Effector memory CD4-positive, alpha-beta T cell (primary cell): ENCODE measurements at regions not wholly inside any gene's neighbourhood (a gene's known extent, or its start where the extent isn't known, plus 50 kb on each side); places are given as distances from the start of the nearest gene placed in this dataset.

ENCODE experiments used
- DNase-seq, 3 donors: peaks; one replicate each; pipeline ENCODE4 v3.0.0-alpha.2; 2020
- H3K27ac ChIP-seq: 2 replicates; pipeline ENCODE4 v1.7.0; 2013; ENCODE audit warnings: mild to moderate bottlenecking, low read length, moderate library complexity; ENCODE audit not compliant: insufficient read depth, poor library complexity, severe bottlenecking
- H3K27me3 ChIP-seq: replicated peaks from 2 replicates; pipeline ENCODE4 v1.7.0; 2013; ENCODE audit warnings: mild to moderate bottlenecking, low read length; ENCODE audit not compliant: insufficient read depth, control insufficient read depth, poor library complexity, severe bottlenecking
- H3K36me3 ChIP-seq: 2 replicates; pipeline ENCODE4 v1.7.0; 2013; ENCODE audit warnings: mild to moderate bottlenecking, low read length, moderate library complexity; ENCODE audit not compliant: control insufficient read depth, insufficient read depth
- H3K4me1 ChIP-seq: 2 replicates; pipeline ENCODE4 v1.7.0; 2013; ENCODE audit warnings: low read length, mild to moderate bottlenecking; ENCODE audit not compliant: control insufficient read depth, insufficient read depth, poor library complexity, severe bottlenecking
- H3K4me3 ChIP-seq: 2 replicates; pipeline ENCODE4 v1.7.0; 2013; ENCODE audit warnings: low read length, low read depth, mild to moderate bottlenecking; ENCODE audit not compliant: insufficient read depth, poor library complexity, severe bottlenecking
- H3K9me3 ChIP-seq: 2 replicates; pipeline ENCODE4 v1.7.0; 2013; ENCODE audit warnings: mild to moderate bottlenecking, low read length, moderate library complexity; ENCODE audit not compliant: control insufficient read depth

DNA sequence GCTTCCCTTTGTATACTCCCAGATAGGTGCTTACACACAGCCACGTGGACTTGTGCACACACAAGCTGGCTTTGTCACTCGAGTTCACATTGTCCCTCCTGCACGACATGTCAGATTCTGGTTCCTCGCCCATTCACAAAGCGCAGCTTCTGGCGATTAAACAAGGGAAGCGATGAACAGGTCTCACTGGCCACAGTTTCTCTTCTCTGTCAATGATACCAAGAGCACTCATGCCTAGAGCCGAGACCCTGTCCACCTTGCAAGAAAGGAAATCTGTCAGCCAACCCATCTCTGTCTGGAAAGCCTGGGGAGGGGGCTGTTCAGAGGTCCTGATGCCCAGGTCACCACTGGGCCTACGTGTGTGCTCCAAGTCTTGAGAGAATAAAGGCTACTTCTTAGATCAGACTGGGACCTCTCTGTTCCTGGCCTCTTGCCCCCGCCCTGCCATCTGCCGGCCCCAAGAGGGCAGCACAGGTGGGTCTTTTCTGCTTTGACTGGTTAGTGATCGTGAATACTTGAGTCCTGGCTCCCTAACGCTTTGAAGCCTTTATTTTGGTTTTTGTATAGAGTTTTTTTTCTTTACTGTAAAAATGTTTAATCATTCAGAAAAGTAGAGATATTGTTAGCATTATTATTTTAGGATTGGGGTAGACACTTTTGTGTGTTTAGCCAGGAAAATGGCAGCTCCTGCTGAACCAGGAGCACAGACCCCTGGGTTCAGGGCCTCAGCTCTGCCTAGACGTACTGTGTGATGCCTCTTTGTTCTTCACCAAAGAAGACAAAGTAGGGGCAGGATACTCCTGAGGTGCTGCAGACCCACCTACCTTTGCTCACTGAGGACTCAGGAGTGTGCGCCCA is 104.7 kb downstream of the MRM1 start:
- Histone ChIP-seq H3K27me3 (peaks cover 20% of the 10 kb centered on the region), H3K4me3 (no peak overlapping the region), H3K9me3 (no peaks in the 10 kb centered on the region), H3K36me3 (no peaks in the 10 kb centered on the region), H3K4me1 (no peaks in the 10 kb centered on the region), H3K27ac (no peak overlapping the region)
- peak in 2 of 3 donors; percentile 7 to 17 for DNase-seq

DNA sequence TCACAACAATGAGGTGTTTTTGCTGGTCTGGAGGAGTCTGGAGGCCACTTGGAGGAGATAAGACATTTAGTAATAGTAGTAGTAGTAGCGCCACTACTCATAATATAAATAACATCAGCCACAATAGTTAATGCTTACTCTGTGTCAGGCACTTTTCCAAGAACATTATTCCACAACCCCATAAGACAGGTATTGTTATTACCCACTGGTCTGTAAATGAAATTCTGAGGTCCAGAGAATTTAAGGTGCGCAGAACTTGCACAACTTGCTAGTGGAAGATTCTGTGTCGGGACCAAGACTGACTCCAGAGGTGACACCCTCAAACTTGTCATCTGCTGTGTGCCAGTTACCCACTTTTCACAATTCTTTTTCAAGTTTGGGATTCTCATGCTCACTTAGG is 106.5 kb downstream of the MRM1 start:
- no peak overlapping the region for H3K4me3 ChIP-seq
- H3K27me3 ChIP-seq: peaks cover 13% of the 10 kb centered on the region
- H3K36me3 ChIP-seq: no peaks in the 10 kb centered on the region
- no peaks in the 10 kb centered on the region for H3K4me1 ChIP-seq
- H3K9me3 ChIP-seq: no peaks in the 10 kb centered on the region
- DNase-seq: no peak
- no peak overlapping the region for H3K27ac ChIP-seq

DNA sequence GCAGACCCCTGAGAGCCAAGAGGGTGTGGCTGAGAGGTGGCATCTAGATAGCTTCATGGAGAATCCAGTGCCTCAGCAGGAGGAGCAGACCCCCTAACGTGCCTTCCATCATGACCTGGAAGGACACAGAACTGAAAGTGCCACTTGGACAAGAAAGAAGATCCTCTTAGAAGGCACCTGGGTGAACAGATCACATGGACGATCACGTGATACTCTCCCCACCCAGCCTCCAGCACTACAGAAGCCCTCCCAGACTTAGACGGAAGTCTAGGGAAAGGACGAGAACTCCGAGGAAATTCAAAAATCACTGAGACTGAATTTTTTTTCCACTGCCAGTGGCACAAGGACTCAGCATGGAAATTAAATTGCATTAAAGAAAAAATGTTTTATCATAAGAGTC is 113.4 kb downstream of the MRM1 start:
- no peaks in the 10 kb centered on the region for H3K4me1 ChIP-seq
- no peaks in the 10 kb centered on the region for H3K27me3 ChIP-seq
- H3K4me3 ChIP-seq: no peak overlapping the region
- H3K36me3 ChIP-seq: no peaks in the 10 kb centered on the region
- H3K9me3 ChIP-seq: no peaks in the 10 kb centered on the region
- DNase-seq: no peak
- no peak overlapping the region for H3K27ac ChIP-seq

DNA sequence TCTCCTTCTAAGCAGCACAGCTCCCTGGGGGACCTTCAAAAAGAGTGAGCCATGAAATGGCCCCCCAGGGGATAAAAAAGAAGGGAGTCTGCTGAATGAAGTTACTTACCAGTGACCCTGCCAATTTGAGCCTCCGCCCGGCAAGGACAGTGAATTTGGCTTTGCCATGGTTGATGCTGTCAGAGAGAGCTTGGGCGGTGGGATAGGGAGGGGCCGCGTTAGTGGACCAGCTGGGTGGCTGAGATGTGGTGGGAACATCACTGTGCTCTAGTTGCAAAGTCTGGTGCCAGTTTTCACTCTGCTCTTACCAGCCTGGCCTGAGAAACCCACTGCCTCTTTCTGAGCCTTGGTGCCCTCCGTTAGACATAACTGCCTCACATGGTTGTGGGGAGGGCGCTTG is 114.6 kb downstream of the MRM1 start:
- Histone ChIP-seq H3K27ac (no peak overlapping the region), H3K4me1 (no peaks in the 10 kb centered on the region), H3K36me3 (no peaks in the 10 kb centered on the region), H3K9me3 (no peaks in the 10 kb centered on the region), H3K4me3 (no peak overlapping the region), H3K27me3 (no peaks in the 10 kb centered on the region)
- DNase-seq: no peak

DNA sequence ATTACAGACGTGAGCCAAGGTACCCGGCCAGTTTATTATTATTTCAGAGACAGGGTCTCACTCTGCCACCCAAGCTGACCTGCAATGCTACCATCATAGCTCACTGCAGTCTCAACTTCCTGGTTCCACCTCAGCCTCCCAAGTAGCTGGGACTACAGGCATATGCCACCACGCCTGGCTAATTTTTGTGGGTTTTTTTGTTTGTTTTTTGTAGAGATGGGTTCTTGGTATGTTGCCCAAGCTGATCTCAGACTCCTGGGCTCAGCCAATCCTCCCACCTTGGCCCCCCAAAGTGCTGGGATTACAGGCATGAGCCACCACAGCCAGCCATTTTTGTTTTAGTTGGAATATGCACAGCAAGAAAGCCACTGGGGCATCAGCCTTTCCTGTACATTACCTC is 115.7 kb downstream of the MRM1 start:
- no peak for DNase-seq
- H3K27me3 ChIP-seq: no peaks in the 10 kb centered on the region

DNA sequence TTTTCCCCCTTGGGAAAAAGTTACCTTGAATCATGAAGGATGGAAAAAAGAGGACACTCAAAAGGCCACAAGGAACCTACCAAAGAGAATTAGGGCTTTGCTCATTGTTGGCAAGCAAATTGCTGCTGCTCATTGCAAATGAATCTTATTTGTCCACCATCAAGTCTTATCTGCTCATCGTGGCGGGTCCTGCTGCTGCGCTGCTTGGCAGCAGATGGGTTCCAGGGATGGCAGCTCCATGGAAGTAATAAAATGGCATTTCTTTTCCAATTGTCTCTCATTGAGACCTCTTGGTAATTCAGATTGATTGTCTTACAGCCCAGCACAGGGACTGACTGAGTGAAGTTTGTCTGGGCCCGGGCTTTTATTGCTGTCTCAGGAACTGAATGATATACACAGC is 118.7 kb downstream of the MRM1 start:
- DNase-seq: no peak
- H3K4me1 ChIP-seq: peaks cover 18% of the 10 kb centered on the region
- H3K9me3 ChIP-seq: no peaks in the 10 kb centered on the region
- no peaks in the 10 kb centered on the region for H3K36me3 ChIP-seq
- H3K27ac ChIP-seq: no peak overlapping the region
- H3K27me3 ChIP-seq: no peaks in the 10 kb centered on the region
- no peak overlapping the region for H3K4me3 ChIP-seq

More for the DNA sequence above, 115.7 kb downstream of the MRM1 start:
- Histone ChIP-seq H3K4me3 (no peak overlapping the region), H3K36me3 (no peaks in the 10 kb centered on the region), H3K27ac (no peak overlapping the region), H3K9me3 (no peaks in the 10 kb centered on the region), H3K4me1 (peaks cover 8% of the 10 kb centered on the region)

DNA sequence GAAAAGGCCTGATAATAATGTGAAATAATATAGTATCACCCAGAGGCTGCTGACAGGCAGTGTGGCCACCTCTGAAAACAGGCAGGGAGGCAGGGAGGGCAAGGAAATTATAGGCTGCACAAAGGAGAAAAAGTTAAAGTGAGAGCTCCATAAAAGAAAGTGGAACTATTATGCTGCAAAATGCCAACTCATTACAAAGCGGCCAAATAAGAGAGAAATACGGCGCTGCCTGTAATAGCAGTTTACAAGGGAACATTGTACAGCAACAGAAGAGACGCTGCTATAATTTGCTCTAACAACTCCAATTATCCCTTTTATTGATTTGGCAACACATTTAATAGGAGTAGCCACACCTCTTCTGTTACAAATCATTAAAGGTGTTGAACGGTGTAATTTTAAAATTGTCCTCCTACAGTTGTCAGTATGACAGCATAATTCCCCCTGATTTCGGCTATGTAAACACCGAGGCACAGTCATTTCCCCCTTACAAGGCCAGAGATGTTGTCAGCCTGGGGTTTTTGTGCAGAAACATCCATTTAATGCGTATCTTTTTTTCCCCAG is 120.3 kb downstream of the MRM1 start:
- peak overlapping the region; percentile 78 for H3K27ac ChIP-seq
- H3K4me1 ChIP-seq: peaks cover 28% of the 10 kb centered on the region
- H3K27me3 ChIP-seq: no peaks in the 10 kb centered on the region
- H3K36me3 ChIP-seq: no peaks in the 10 kb centered on the region
- H3K4me3 ChIP-seq: peak overlapping the region; percentile 49
- DNase-seq: no peak
- no peaks in the 10 kb centered on the region for H3K9me3 ChIP-seq

DNA sequence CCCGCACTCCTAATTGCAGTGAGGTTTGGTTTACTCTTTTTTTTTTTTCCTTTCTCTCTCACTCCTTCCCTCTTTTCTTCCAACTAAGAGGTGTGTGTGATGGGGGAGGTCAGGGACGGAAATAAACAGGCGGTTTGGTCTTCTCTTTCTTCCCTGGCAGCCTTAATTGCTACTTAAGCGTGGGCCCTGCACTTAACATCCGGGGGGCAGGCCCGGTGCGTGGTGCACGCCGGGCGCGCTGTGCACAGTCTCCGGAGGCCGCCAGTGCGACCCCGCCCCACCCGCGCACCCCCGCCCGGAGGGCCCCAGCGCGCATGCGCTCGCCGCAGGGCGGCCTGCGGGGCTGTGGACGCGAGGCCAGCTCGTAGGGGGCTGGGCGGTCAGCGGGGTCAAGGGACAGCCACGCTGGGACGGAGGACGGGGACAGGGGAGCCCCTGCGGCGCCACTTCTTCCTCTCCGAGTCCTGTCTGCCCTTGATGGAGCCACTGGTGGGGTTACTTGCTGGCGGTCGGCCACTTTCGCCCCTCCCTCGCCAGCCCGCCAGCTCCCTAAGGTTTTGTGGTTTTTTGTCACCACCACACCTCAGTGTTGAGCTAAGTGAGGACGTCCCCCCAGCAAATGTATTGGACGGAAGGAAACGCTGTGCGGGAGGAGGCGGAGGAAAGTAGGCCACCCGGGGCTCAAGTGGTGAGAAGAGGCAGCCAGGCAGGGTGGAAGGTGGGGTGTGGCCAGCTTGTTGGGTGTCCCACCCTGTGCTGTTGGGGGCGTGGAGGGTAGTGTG is 120.9 kb downstream of the MRM1 start:
- Histone ChIP-seq H3K4me3 (peak overlapping the region; percentile 49), H3K27ac (peak overlapping the region; percentile 78)
- DNase-seq: peak; percentile 40 to 51 (median 49)

DNA sequence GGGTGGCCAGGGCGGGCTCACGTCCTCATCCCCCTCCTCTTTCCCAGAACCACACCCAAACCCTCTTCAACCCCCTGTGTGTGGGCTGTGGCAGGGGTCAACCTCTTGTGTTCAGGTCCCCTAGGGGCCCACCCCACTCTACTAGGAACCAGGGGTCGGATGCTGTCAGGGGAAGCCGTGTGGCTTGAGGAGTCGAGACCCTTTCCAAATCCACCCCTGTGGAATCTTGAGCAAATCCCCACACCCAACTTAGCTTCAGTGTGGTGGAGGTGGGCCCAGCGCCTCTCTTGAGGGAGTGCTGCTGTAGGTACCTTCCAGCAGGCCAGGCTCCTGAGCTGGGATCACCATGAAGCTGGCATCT is 121.5 kb downstream of the MRM1 start:
- Histone ChIP-seq H3K4me1 (peaks cover 41% of the 10 kb centered on the region), H3K9me3 (no peaks in the 10 kb centered on the region), H3K27me3 (no peaks in the 10 kb centered on the region), H3K36me3 (no peaks in the 10 kb centered on the region), H3K4me3 (peak overlapping the region; percentile 49), H3K27ac (peak overlapping the region; percentile 78)
- no peak for DNase-seq

More for the DNA sequence above, 120.9 kb downstream of the MRM1 start:
- Histone ChIP-seq H3K27me3 (no peaks in the 10 kb centered on the region), H3K9me3 (no peaks in the 10 kb centered on the region), H3K36me3 (no peaks in the 10 kb centered on the region), H3K4me1 (peaks cover 35% of the 10 kb centered on the region)
